Esophagus muscularis mucosa (tissue), 4 donors: ENCODE measurements at regions not wholly inside any gene's neighbourhood (a gene's known extent, or its start where the extent isn't known, plus 50 kb on each side); places are given as distances from the start of the nearest gene placed in this dataset.

ENCODE experiments used
- CTCF ChIP-seq, 3 experiments: fragments of 200-600 bp in 2 of 3; fragments of 450-650 bp in 1 of 3; sonication (generic) in 2 of 3; IDR thresholded peaks; one replicate each; pipeline ENCODE4 v1.5.1; 2017 to 2019; ENCODE audit warnings: antibody characterized with exemption in 3 of 3, mild to moderate bottlenecking in 2 of 3, moderate library complexity in 1 of 3
- EP300 ChIP-seq: sonication (generic); formaldehyde crosslinking; IDR thresholded peaks from one replicate; pipeline ENCODE4 v1.6.1; 2017; ENCODE audit warnings: antibody characterized with exemption
- POLR2AphosphoS5 ChIP-seq, 2 donors: sonication (generic); formaldehyde crosslinking; IDR thresholded peaks; one replicate each; pipeline ENCODE4 v1.6.1; 2017; ENCODE audit warnings: antibody characterized with exemption in 2 of 2

GRCh38 chr3:141682921-141683320 is 55.2 kb upstream of the RNF7 start:
- TF ChIP-seq POLR2AphosphoS5 (IDR thresholded peaks at IDR 0.05) (no peak), CTCF (IDR thresholded peaks at IDR 0.05) (no peak), EP300 (no peak)
